GM12878 (cell line): ENCODE measurements at regions not wholly inside any gene's neighbourhood (a gene's known extent, or its start where the extent isn't known, plus 50 kb on each side); places are given as distances from the start of the nearest gene placed in this dataset.

ENCODE experiments used
- ATAC-seq: fragments of 200-7000 bp; cut with Tn5 transposase; 3 replicates; pipeline ENCODE4 v1.9.1; 2020; ENCODE audit warnings: mild to moderate bottlenecking, moderate library complexity
- BruUV-seq: library from RNA; stranded (reverse); fragments of 400-500 nt; replicated peaks from 2 replicates; lab custom pipeline; 2021; lab: Mats Ljungman, UMichigan
- CTCF ChIA-PET: fragments of 300-600 bp; sonication (Branson Sonifier 250); formaldehyde crosslinking; extraction: SDS; loops from one replicate; lab custom pipeline; 2021; ENCODE audit warnings: inconsistent platforms; lab: Yijun Ruan, JAX
- POLR2A ChIA-PET: fragments of 350-600 bp; formaldehyde crosslinking; extraction: SDS; loops from one replicate; lab custom pipeline; 2021; ENCODE audit warnings: inconsistent platforms; lab: Charles Lee
- RAD21 ChIA-PET: fragments of 300-600 bp; sonication (Branson Sonifier 250); formaldehyde crosslinking; loops from one replicate; lab custom pipeline; 2023; ENCODE audit warnings: antibody characterized with exemption; ENCODE audit not compliant: unreplicated experiment; lab: Charles Lee
- SMC1A ChIA-PET: fragments of 300-600 bp; sonication (Branson Sonifier 250); formaldehyde crosslinking; loops from one replicate; lab custom pipeline; 2023; ENCODE audit not compliant: unreplicated experiment, uncharacterized antibody; lab: Charles Lee
- DNase-seq: peaks from one replicate; pipeline ENCODE4 v3.0.0-alpha.2; 2011; ENCODE audit warnings: low read depth, low spot score
- FAIRE-seq: peaks from 3 replicates; lab custom pipeline; 2011; peaks lifted over from hg19 to GRCh38; lab: Jason Lieb, UNC
- H2AFZ ChIP-seq: 2 replicates; pipeline ENCODE4 v1.6.0; 2011; ENCODE audit warnings: low read depth, low read length, control low read depth; ENCODE audit not compliant: control insufficient read depth
- H3K27ac ChIP-seq: 2 replicates; pipeline ENCODE4 v1.5.1; 2011; ENCODE audit warnings: control low read depth; ENCODE audit not compliant: control insufficient read depth, insufficient read depth
- H3K27me3 ChIP-seq, 2 experiments: replicated peaks in 1 of 2; 2 replicates each; pipeline versions ENCODE4 v1.6.0 to v1.6.1; 2011; ENCODE audit warnings: low read length in 1 of 2; ENCODE audit not compliant: control insufficient read depth in 2 of 2, insufficient read depth in 2 of 2
- H3K36me3 ChIP-seq, 2 experiments: 2 replicates each; pipeline ENCODE4 v1.5.1; 2011; ENCODE audit warnings: low read length in 1 of 2; ENCODE audit not compliant: control insufficient read depth in 2 of 2, insufficient read depth in 2 of 2
- H3K4me1 ChIP-seq: 2 replicates; pipeline ENCODE4 v1.6.1; 2011; ENCODE audit warnings: mild to moderate bottlenecking, low read length, moderate library complexity, mixed read lengths; ENCODE audit not compliant: control insufficient read depth, insufficient read depth
- H3K4me2 ChIP-seq: 2 replicates; pipeline ENCODE4 v1.6.0; 2011; ENCODE audit warnings: control low read depth; ENCODE audit not compliant: control insufficient read depth, insufficient read depth
- H3K4me3 ChIP-seq: fragments of 200-600 bp; sonication (generic); 2 replicates; pipeline ENCODE4 v1.5.1; 2016
- H3K79me2 ChIP-seq: 2 replicates; pipeline ENCODE4 v1.6.0; 2011; ENCODE audit warnings: low read length; ENCODE audit not compliant: control insufficient read depth, insufficient read depth
- H3K9ac ChIP-seq: 2 replicates; pipeline ENCODE4 v1.8.0; 2011; ENCODE audit warnings: low read length, control low read depth, mixed read lengths; ENCODE audit not compliant: control insufficient read depth, insufficient read depth
- H3K9me3 ChIP-seq: replicated peaks from 3 replicates; pipeline ENCODE4 v1.5.1; 2011; ENCODE audit warnings: mild to moderate bottlenecking, low read length; ENCODE audit not compliant: control insufficient read depth, insufficient read depth
- H4K20me1 ChIP-seq: 2 replicates; pipeline ENCODE4 v1.6.0; 2011; ENCODE audit not compliant: control insufficient read depth, insufficient read depth
- KAT2A ChIP-seq: conservative IDR thresholded peaks from 2 replicates; pipeline ENCODE4 v1.6.1; 2011; ENCODE audit warnings: low read depth, low read length; ENCODE audit not compliant: control insufficient read depth
- NFYA ChIP-seq: IDR thresholded peaks from 2 replicates; pipeline ENCODE4 v1.6.1; 2011; ENCODE audit warnings: low read depth, mild to moderate bottlenecking, low read length, improper control_type of control experiment, borderline replicate concordance
- PML ChIP-seq: IDR thresholded peaks from 2 replicates; pipeline ENCODE4 v1.6.1; 2012; ENCODE audit warnings: low read length, inconsistent platforms
- RELB ChIP-seq: fragments of 450-650 bp; IDR thresholded peaks from 2 replicates; pipeline ENCODE4 v1.6.1; 2017; ENCODE audit warnings: low read depth, mild to moderate bottlenecking, moderate library complexity
- WGBS: methylation state at CpG from one replicate; pipeline ENCODE4 v1.1.6; 2016; ENCODE audit warnings: low lambda C conversion rate; ENCODE audit not compliant: insufficient replicate concordance, insufficient coverage; ENCODE audit errors: missing lambda C conversion rate; 5-methylcytosine and 5-hydroxymethylcytosine counted together
- in situ Hi-C: fragments of 300-500 bp; cut with MboI; formaldehyde crosslinking; loops from 9 replicates; pipeline ENCODE4 v1.14.3; 2018; ENCODE audit warnings: mixed read lengths
- intact Hi-C: fragments of 100-400 bp; cut with micrococcal nuclease; formaldehyde crosslinking; loops from one replicate; pipeline ENCODE4 v1.14.2; 2022; ENCODE audit not compliant: unreplicated experiment

GRCh38 chr2:108920-109809 lies 62.9 kb upstream of the FAM110C start (continued):
- no peak for TF ChIP-seq NFYA
- no peak for TF ChIP-seq RELB

- no peaks in the 10 kb centered on the region for H3K9me3 ChIP-seq
- no peaks in the 10 kb centered on the region for H3K4me1 ChIP-seq
- no peaks in the 10 kb centered on the region for H4K20me1 ChIP-seq
- ChIA-PET POLR2A (no interaction called here), RAD21 (no interaction called here), SMC1A (no interaction called here), CTCF (no interaction called here)
- H3K4me3 ChIP-seq: no peak overlapping the region
- no peak for ATAC-seq
- H3K36me3 ChIP-seq: no peaks in the 10 kb centered on the region
- no TSS peak for BruUV-seq
- H3K27ac ChIP-seq: no peak overlapping the region
- H2AFZ ChIP-seq: no peak overlapping the region
- no peaks in the 10 kb centered on the region for H3K79me2 ChIP-seq
- WGBS: 66% methylated on average over 11 of the region's 11 CpGs
- no peak overlapping the region for H3K9ac ChIP-seq
- H3K27me3 ChIP-seq: no peaks in the 10 kb centered on the region
- no peak for DNase-seq
- TF ChIP-seq KAT2A (no peak), PML (no peak)
- TF ChIP-seq, all 136 proteins: peak for 0
- in situ Hi-C loops (no loop called here), intact Hi-C loops (no loop called here)
- FAIRE-seq: no peak
- no peak overlapping the region for H3K4me2 ChIP-seq
Measured at GRCh38 chr2:101016-101415, 54.7 kb upstream of the FAM110C start.
